ENCODE measurements at regions not wholly inside any gene's neighbourhood (a gene's known extent, or its start where the extent isn't known, plus 50 kb on each side); places are given as distances from the start of the nearest gene placed in this dataset.

GRCh38 chr20:12679447-12679846, 329.3 kb upstream of the SPTLC3 start:
- H3K27ac ChIP-seq = no peak overlapping the region
- H3K9me3 ChIP-seq = no peaks in the 10 kb centered on the region
- H3K27me3 ChIP-seq = no peaks in the 10 kb centered on the region
- DNase-seq (no peak), ATAC-seq (no peak)
- H3K36me3 ChIP-seq = no peaks in the 10 kb centered on the region
- no peak overlapping the region for H3K4me3 ChIP-seq
- in situ Hi-C loops (cut with MboI; ENCODE audit: low sequenced_read_pairs in 4 of 4) = no loop called here
- H3K4me1 ChIP-seq = no peaks in the 10 kb centered on the region
- intact Hi-C loops (cut with DNase I; ENCODE audit: low total_unique reads) = no loop called here
- TF ChIP-seq, protein P1, sequence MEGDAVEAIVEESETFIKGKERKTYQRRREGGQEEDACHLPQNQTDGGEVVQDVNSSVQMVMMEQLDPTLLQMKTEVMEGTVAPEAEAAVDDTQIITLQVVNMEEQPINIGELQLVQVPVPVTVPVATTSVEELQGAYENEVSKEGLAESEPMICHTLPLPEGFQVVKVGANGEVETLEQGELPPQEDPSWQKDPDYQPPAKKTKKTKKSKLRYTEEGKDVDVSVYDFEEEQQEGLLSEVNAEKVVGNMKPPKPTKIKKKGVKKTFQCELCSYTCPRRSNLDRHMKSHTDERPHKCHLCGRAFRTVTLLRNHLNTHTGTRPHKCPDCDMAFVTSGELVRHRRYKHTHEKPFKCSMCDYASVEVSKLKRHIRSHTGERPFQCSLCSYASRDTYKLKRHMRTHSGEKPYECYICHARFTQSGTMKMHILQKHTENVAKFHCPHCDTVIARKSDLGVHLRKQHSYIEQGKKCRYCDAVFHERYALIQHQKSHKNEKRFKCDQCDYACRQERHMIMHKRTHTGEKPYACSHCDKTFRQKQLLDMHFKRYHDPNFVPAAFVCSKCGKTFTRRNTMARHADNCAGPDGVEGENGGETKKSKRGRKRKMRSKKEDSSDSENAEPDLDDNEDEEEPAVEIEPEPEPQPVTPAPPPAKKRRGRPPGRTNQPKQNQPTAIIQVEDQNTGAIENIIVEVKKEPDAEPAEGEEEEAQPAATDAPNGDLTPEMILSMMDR (IDR thresholded peaks at IDR 0.05 in 4 of 5, conservative IDR thresholded peaks at IDR 0.05 in 1 of 5) = no peak
- no peak for TF ChIP-seq POLR2A (IDR thresholded peaks at IDR 0.05)

DNA sequence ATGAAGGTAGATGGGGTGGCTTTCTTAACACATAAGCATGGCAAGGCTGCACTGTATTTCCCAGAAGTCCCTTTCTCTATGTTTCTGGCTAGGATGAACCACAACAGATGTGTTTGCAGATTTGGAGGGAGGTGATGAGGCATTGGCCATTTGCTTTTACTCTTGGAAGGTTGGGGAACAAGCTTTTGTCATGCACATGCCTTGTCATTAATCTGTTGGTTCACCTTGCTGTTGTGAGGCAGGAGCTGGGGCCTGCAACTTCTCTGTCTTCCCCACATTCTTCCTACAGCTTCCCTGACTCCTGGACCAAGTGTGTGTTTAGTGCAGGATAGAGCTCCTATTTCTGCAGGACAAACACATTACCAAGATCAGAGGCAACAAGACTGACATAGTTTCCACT, 326.2 kb upstream of the SPTLC3 start:
- in situ Hi-C loops (cut with MboI; ENCODE audit: low sequenced_read_pairs in 4 of 4) = no loop called here
- Histone ChIP-seq H3K27ac (no peak overlapping the region), H3K36me3 (no peaks in the 10 kb centered on the region), H3K27me3 (no peaks in the 10 kb centered on the region), H3K9me3 (no peaks in the 10 kb centered on the region), H3K4me1 (no peaks in the 10 kb centered on the region), H3K4me3 (no peak overlapping the region)
- TF ChIP-seq, protein P1 (IDR thresholded peaks at IDR 0.05 in 4 of 5, conservative IDR thresholded peaks at IDR 0.05 in 1 of 5) = no peak
- no peak for TF ChIP-seq POLR2A (IDR thresholded peaks at IDR 0.05)
- no peak for DNase-seq
- intact Hi-C loops (cut with DNase I; ENCODE audit: low total_unique reads) = no loop called here
- no peak for ATAC-seq

DNA sequence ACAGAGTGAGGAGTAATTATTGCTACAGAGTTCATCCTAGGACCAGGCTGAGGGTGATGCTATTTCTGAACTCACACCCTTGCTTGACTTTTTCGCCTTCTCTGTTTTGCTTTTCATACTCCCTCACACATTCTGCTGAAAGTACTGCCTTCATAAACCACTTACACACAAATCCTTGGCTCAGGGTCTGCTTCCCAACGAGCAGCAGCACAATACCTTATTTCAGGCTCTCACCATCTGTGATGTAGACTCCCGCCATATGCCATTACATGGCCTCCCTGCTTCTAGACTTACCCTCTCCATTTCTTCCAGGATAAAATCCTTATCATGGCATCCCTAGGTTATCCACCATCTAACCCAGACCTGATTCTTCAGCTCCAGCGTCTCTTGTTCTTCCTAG, 321.3 kb upstream of the SPTLC3 start:
- DNase-seq = no peak
- H3K9me3 ChIP-seq = no peaks in the 10 kb centered on the region
- TF ChIP-seq, protein P1 (IDR thresholded peaks at IDR 0.05 in 4 of 5, conservative IDR thresholded peaks at IDR 0.05 in 1 of 5) = no peak
- no peak for TF ChIP-seq POLR2A (IDR thresholded peaks at IDR 0.05)
- ATAC-seq = no peak
- intact Hi-C loops (cut with DNase I; ENCODE audit: low total_unique reads) (no loop called here), in situ Hi-C loops (cut with MboI; ENCODE audit: low sequenced_read_pairs in 4 of 4) (no loop called here)
- H3K27ac ChIP-seq = no peak overlapping the region
- H3K36me3 ChIP-seq = no peaks in the 10 kb centered on the region
- H3K4me3 ChIP-seq = no peak overlapping the region
- no peaks in the 10 kb centered on the region for H3K27me3 ChIP-seq
- no peaks in the 10 kb centered on the region for H3K4me1 ChIP-seq

- no peak overlapping the region for H3K27ac ChIP-seq
- intact Hi-C loops (cut with DNase I; ENCODE audit: low total_unique reads) (no loop called here), in situ Hi-C loops (cut with MboI; ENCODE audit: low sequenced_read_pairs in 4 of 4) (no loop called here)
- H3K27me3 ChIP-seq = no peaks in the 10 kb centered on the region
- DNase-seq (no peak), ATAC-seq (no peak)
- no peaks in the 10 kb centered on the region for H3K4me1 ChIP-seq
- no peak overlapping the region for H3K4me3 ChIP-seq
- TF ChIP-seq, protein P1 (IDR thresholded peaks at IDR 0.05 in 4 of 5, conservative IDR thresholded peaks at IDR 0.05 in 1 of 5) = no peak
- no peak for TF ChIP-seq POLR2A (IDR thresholded peaks at IDR 0.05)
- H3K9me3 ChIP-seq = no peaks in the 10 kb centered on the region
- no peaks in the 10 kb centered on the region for H3K36me3 ChIP-seq
Observed at GRCh38 chr20:12695937-12696336, 312.8 kb upstream of the SPTLC3 start.

GRCh38 chr20:12698817-12699216, 310.0 kb upstream of the SPTLC3 start:
- DNase-seq (no peak), ATAC-seq (no peak)
- Histone ChIP-seq H3K9me3 (no peaks in the 10 kb centered on the region), H3K4me1 (no peaks in the 10 kb centered on the region), H3K27ac (no peak overlapping the region), H3K36me3 (no peaks in the 10 kb centered on the region), H3K27me3 (no peaks in the 10 kb centered on the region), H3K4me3 (no peak overlapping the region)
- TF ChIP-seq, protein P1 (IDR thresholded peaks at IDR 0.05 in 4 of 5, conservative IDR thresholded peaks at IDR 0.05 in 1 of 5) = no peak
- no peak for TF ChIP-seq POLR2A (IDR thresholded peaks at IDR 0.05)
- intact Hi-C loops (cut with DNase I; ENCODE audit: low total_unique reads) = no loop called here
- in situ Hi-C loops (cut with MboI; ENCODE audit: low sequenced_read_pairs in 4 of 4) = no loop called here
